Natural killer cell (primary cell): ENCODE measurements at regions not wholly inside any gene's neighbourhood (a gene's known extent, or its start where the extent isn't known, plus 50 kb on each side); places are given as distances from the start of the nearest gene placed in this dataset.

Experiments used
- ATAC-seq, 3 donors: fragments of 150-1000 bp in 2 of 3; fragments of 200-7000 bp in 1 of 3; cut with Tn5 transposase; 1 replicate in 1 of 3; 2 replicates in 2 of 3; pipeline ENCODE4 v1.10.0; 2021; ENCODE audit warnings: mild to moderate bottlenecking in 2 of 3, moderate library complexity in 2 of 3
- DNase-seq, 2 donors: peaks; one replicate each; pipeline versions ENCODE4 v3.0.0 to v3.0.0-alpha.2; 2013 to 2021; ENCODE audit warnings: mixed read lengths in 1 of 2
- H3K27ac ChIP-seq: one replicate; pipeline ENCODE4 v1.5.1; 2013; ENCODE audit warnings: mild to moderate bottlenecking, low read length
- H3K27me3 ChIP-seq: one replicate; pipeline ENCODE4 v1.6.1; 2013; ENCODE audit warnings: low read length; ENCODE audit not compliant: control insufficient read depth, insufficient read depth
- H3K36me3 ChIP-seq: one replicate; pipeline ENCODE4 v1.6.1; 2013; ENCODE audit warnings: low read length; ENCODE audit not compliant: control insufficient read depth, insufficient read depth
- H3K4me1 ChIP-seq: one replicate; pipeline ENCODE4 v1.6.1; 2013; ENCODE audit warnings: low read length; ENCODE audit not compliant: control insufficient read depth, insufficient read depth
- H3K4me3 ChIP-seq: one replicate; pipeline ENCODE4 v1.5.1; 2013; ENCODE audit warnings: low read length
- H3K9me3 ChIP-seq: one replicate; pipeline ENCODE4 v1.6.1; 2013; ENCODE audit warnings: low read length; ENCODE audit not compliant: control insufficient read depth, insufficient read depth
- H3K27ac Mint-ChIP-seq, 2 donors: one replicate each; pipeline ENCODE4 v1.8.0; 2022; ENCODE audit warnings: mild to moderate bottlenecking in 2 of 2, mixed read lengths in 2 of 2, moderate library complexity in 1 of 2
- H3K27me3 Mint-ChIP-seq, 2 donors: one replicate each; pipeline ENCODE4 v1.8.0; 2022; ENCODE audit warnings: low read depth in 2 of 2, mixed read lengths in 2 of 2
- H3K36me3 Mint-ChIP-seq: one replicate; pipeline ENCODE4 v1.8.0; 2022; ENCODE audit warnings: mixed read lengths
- H3K4me1 Mint-ChIP-seq, 2 donors: one replicate each; pipeline ENCODE4 v1.8.0; 2022; ENCODE audit warnings: mixed read lengths in 2 of 2
- H3K4me3 Mint-ChIP-seq: one replicate; pipeline ENCODE4 v1.8.0; 2022; ENCODE audit warnings: mild to moderate bottlenecking, moderate library complexity, mixed read lengths
- H3K9me3 Mint-ChIP-seq, 2 donors: one replicate each; pipeline ENCODE4 v1.8.0; 2022; ENCODE audit warnings: mixed read lengths in 2 of 2
- CTCF ChIP-seq: fragments of 200-600 bp; IDR thresholded peaks from one replicate; pipeline ENCODE4 v1.8.0; 2022; ENCODE audit warnings: antibody characterized with exemption
- WGBS: methylation state at CpG from one replicate; pipeline ENCODE4 v1.1.7; 2013; ENCODE audit warnings: missing lambda C conversion rate; ENCODE audit not compliant: insufficient coverage; 5-methylcytosine and 5-hydroxymethylcytosine counted together
- intact Hi-C: fragments of 100-400 bp; cut with micrococcal nuclease; formaldehyde crosslinking; loops from one replicate; pipeline ENCODE4 v1.14.2; 2022

- H3K9me3 ChIP-seq = no peaks in the 10 kb centered on the region
- no peaks in the 10 kb centered on the region for H3K9me3 Mint-ChIP-seq
- no peak overlapping the region for H3K27ac ChIP-seq
- TF ChIP-seq CTCF = no peak
- H3K36me3 Mint-ChIP-seq = no peaks in the 10 kb centered on the region
- intact Hi-C loops = no loop called here
- H3K4me3 ChIP-seq = no peak overlapping the region
- H3K4me1 Mint-ChIP-seq = peaks cover 5 to 15% of the 10 kb centered on the region in 2 donors
- H3K27me3 Mint-ChIP-seq = peaks cover 9 to 13% of the 10 kb centered on the region in 2 donors
- ATAC-seq (no peak), DNase-seq (no peak)
- H3K27me3 ChIP-seq = no peaks in the 10 kb centered on the region
- no peak overlapping the region for H3K4me3 Mint-ChIP-seq
- H3K36me3 ChIP-seq = no peaks in the 10 kb centered on the region
- 90% methylated on average over 14 of the region's 14 CpGs for WGBS
- peaks cover 27% of the 10 kb centered on the region for H3K4me1 ChIP-seq
- H3K27ac Mint-ChIP-seq = no peak overlapping the region
Observed at GRCh38 chr15:99475754-99476412, 89.9 kb upstream of the MEF2A start.

- H3K27ac Mint-ChIP-seq = no peak overlapping the region
- intact Hi-C loops = no loop called here
- no peaks in the 10 kb centered on the region for H3K27me3 ChIP-seq
- H3K27ac ChIP-seq = no peak overlapping the region
- H3K4me1 ChIP-seq = peaks cover 27% of the 10 kb centered on the region
- no peak for TF ChIP-seq CTCF
- peak in 1 of 3 donors; percentile 32 for ATAC-seq
- H3K9me3 ChIP-seq = no peaks in the 10 kb centered on the region
- peaks cover 9 to 13% of the 10 kb centered on the region in 2 donors for H3K27me3 Mint-ChIP-seq
- H3K4me3 ChIP-seq = no peak overlapping the region
- H3K36me3 ChIP-seq = no peaks in the 10 kb centered on the region
- DNase-seq = peak in 1 of 2 donors; percentile 51
- H3K36me3 Mint-ChIP-seq = no peaks in the 10 kb centered on the region
- H3K4me1 Mint-ChIP-seq = peaks cover 9 to 18% of the 10 kb centered on the region in 2 donors
- H3K9me3 Mint-ChIP-seq = no peaks in the 10 kb centered on the region
- no peak overlapping the region for H3K4me3 Mint-ChIP-seq
- WGBS = 37% methylated on average over 26 of the region's 26 CpGs
Observed at GRCh38 chr15:99476413-99477222, 89.2 kb upstream of the MEF2A start.

GRCh38 chr15:99477791-99478471 is 87.9 kb upstream of the MEF2A start:
- no peak overlapping the region for H3K4me3 ChIP-seq
- no peak for ATAC-seq
- Mint-ChIP-seq H3K9me3 (no peaks in the 10 kb centered on the region), H3K36me3 (no peaks in the 10 kb centered on the region), H3K4me3 (no peak overlapping the region), H3K27ac (no peak overlapping the region), H3K27me3 (peaks cover 9 to 13% of the 10 kb centered on the region in 2 donors), H3K4me1 (peaks cover 15 to 23% of the 10 kb centered on the region in 2 donors)
- peaks cover 27% of the 10 kb centered on the region for H3K4me1 ChIP-seq
- H3K27ac ChIP-seq = no peak overlapping the region
- no peak for DNase-seq
- TF ChIP-seq CTCF = no peak
- no peaks in the 10 kb centered on the region for H3K9me3 ChIP-seq
- no peaks in the 10 kb centered on the region for H3K36me3 ChIP-seq
- WGBS = 72% methylated on average over 12 of the region's 12 CpGs
- no peaks in the 10 kb centered on the region for H3K27me3 ChIP-seq
- intact Hi-C loops = no loop called here
